Body of pancreas (tissue), 4 donors: ENCODE measurements at regions not wholly inside any gene's neighbourhood (a gene's known extent, or its start where the extent isn't known, plus 50 kb on each side); places are given as distances from the start of the nearest gene placed in this dataset.

Experiments
- CTCF ChIP-seq, 7 experiments: fragments of 450-650 bp in 4 of 7; fragments of 200-600 bp in 3 of 7; sonication (generic) in 3 of 7; IDR thresholded peaks; one replicate each; pipeline ENCODE4 v1.5.1; 2016 to 2019; ENCODE audit warnings: antibody characterized with exemption in 7 of 7
- POLR2A ChIP-seq, 3 donors: fragments of 450-650 bp; IDR thresholded peaks; one replicate each; pipeline ENCODE4 v1.6.1; 2016; ENCODE audit warnings: antibody characterized with exemption in 3 of 3, mild to moderate bottlenecking in 2 of 3

GRCh38 chr9:135240222-135240621, 152.8 kb downstream of the OLFM1 start:
- TF ChIP-seq CTCF (IDR thresholded peaks at IDR 0.05) = no peak
- TF ChIP-seq POLR2A (IDR thresholded peaks at IDR 0.05) = no peak
